ENCODE measurements at regions not wholly inside any gene's neighbourhood (a gene's known extent, or its start where the extent isn't known, plus 50 kb on each side); places are given as distances from the start of the nearest gene placed in this dataset.
"Not testable (repeated sequence)": the region's sequence is repeated elsewhere in the genome, so short reads cannot be mapped to it uniquely, and the experiment has no call there.

- no peak for DNase-seq
These were observed 446.3 kb upstream of the FSTL5 start for GRCh38 chr4:162610116-162610515.

GRCh38 chr4:162586266-162586665 lies 422.5 kb upstream of the FSTL5 start:
- DNase-seq, result no peak

- DNase-seq, result no peak
These were observed 418.4 kb upstream of the FSTL5 start for GRCh38 chr4:162582180-162582579.

- DNase-seq, result no peak
These were observed 401.9 kb upstream of the FSTL5 start for GRCh38 chr4:162565730-162566129.

GRCh38 chr4:162560073-162560472 lies 396.3 kb upstream of the FSTL5 start:
- no peak for DNase-seq

- DNase-seq, result no peak
These were observed 393.8 kb upstream of the FSTL5 start for GRCh38 chr4:162557516-162558106.

GRCh38 chr4:162535121-162535520 lies 371.3 kb upstream of the FSTL5 start:
- DNase-seq, result no peak

- DNase-seq, result no peak
These were observed 359.4 kb upstream of the FSTL5 start for GRCh38 chr4:162523171-162523570.

GRCh38 chr4:162522724-162523123 lies 358.9 kb upstream of the FSTL5 start:
- DNase-seq, result no peak

GRCh38 chr4:162510937-162511336 lies 347.1 kb upstream of the FSTL5 start:
- no peak for DNase-seq

GRCh38 chr4:162510115-162510514 lies 346.3 kb upstream of the FSTL5 start:
- DNase-seq, result no peak

GRCh38 chr4:162509333-162509732 lies 345.5 kb upstream of the FSTL5 start:
- DNase-seq, result no peak

GRCh38 chr4:162506253-162506652 lies 342.5 kb upstream of the FSTL5 start:
- DNase-seq, result no peak

- DNase-seq, result no peak
These were observed 340.1 kb upstream of the FSTL5 start for GRCh38 chr4:162503868-162504267.

- no peak for DNase-seq
These were observed 338.3 kb upstream of the FSTL5 start for GRCh38 chr4:162502109-162502508.

- no peak for DNase-seq
These were observed 335.7 kb upstream of the FSTL5 start for GRCh38 chr4:162499478-162499877.

GRCh38 chr4:162498168-162498567 lies 334.4 kb upstream of the FSTL5 start:
- DNase-seq, result no peak

GRCh38 chr4:162497564-162498167 lies 333.9 kb upstream of the FSTL5 start:
- DNase-seq, result no peak

- DNase-seq, result no peak
These were observed 331.1 kb upstream of the FSTL5 start for GRCh38 chr4:162494935-162495334.

- DNase-seq, result no peak
These were observed 321.7 kb upstream of the FSTL5 start for GRCh38 chr4:162485486-162485885.

- DNase-seq, result no peak
These were observed 311.4 kb upstream of the FSTL5 start for GRCh38 chr4:162475246-162475645.

- DNase-seq, result no peak
These were observed 306.2 kb upstream of the FSTL5 start for GRCh38 chr4:162469977-162470376.

GRCh38 chr4:162465356-162465755 lies 301.6 kb upstream of the FSTL5 start:
- DNase-seq, result not testable (repeated sequence)

- DNase-seq, result no peak
These were observed 298.2 kb upstream of the FSTL5 start for GRCh38 chr4:162461952-162462351.

GRCh38 chr4:162458051-162458450 lies 294.3 kb upstream of the FSTL5 start:
- no peak for DNase-seq
